Astrocyte (in vitro differentiated cells and primary cell): ENCODE measurements at regions not wholly inside any gene's neighbourhood (a gene's known extent, or its start where the extent isn't known, plus 50 kb on each side); places are given as distances from the start of the nearest gene placed in this dataset.

Experiments
- CTCF ChIP-seq: IDR thresholded peaks from 2 replicates; pipeline ENCODE4 v1.5.1; 2011; ENCODE audit warnings: low read depth, mild to moderate bottlenecking, inconsistent platforms, low read length, moderate library complexity; ENCODE audit not compliant: insufficient read depth
- EZH2 ChIP-seq: IDR thresholded peaks from 2 replicates; pipeline ENCODE4 v1.6.1; 2012; ENCODE audit warnings: mild to moderate bottlenecking, low read length, inconsistent platforms; ENCODE audit not compliant: insufficient read depth

GRCh38 chr6:103587722-103588121 is 1272.0 kb downstream of the HACE1 start:
- TF ChIP-seq CTCF (no peak), EZH2 (no peak)
